ENCODE measurements at regions not wholly inside any gene's neighbourhood (a gene's known extent, or its start where the extent isn't known, plus 50 kb on each side); places are given as distances from the start of the nearest gene placed in this dataset.

DNA sequence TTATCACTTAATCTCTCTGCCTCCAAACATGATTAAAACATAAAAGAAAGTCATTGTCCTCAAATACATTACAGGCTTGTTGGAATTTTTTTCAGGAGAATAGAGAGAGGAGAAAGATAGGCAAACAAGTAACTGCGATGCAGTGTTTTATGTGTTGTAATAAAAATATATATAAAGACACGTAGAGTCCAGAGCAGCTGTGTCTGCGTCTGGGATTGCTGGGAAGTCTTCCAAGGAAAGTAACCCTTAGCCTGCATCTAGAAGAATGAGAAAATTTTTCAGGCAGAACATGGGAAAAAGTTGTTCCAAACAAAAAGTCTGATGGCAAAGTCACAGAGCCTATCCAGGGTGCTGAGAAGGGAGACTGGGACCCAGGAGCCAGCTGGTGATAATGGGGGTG lies 91.8 kb upstream of the ST6GAL2 start:
- DNase-seq (ENCODE audit: low spot score in 2 of 2) (no peak), FAIRE-seq (no peak)

DNA sequence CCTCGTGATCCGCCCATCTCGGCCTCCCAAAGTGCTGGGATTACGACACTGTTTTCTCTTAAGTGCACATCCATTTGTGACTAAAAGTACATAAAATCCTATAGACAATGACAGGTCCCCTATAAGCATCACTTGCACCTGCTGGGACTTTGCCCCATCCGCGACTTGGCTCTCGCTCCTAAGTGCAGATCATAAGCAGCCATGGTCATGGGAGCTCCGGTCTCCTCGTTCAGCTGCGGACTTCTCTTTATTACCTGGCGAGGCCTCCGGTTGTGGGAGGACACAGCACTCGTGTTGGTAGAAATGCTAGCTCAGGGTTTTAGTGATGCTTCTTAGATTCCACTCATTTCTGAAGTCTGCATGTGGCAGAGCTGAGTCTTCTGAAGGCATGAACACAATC lies 92.7 kb upstream of the ST6GAL2 start:
- FAIRE-seq (no peak), DNase-seq (ENCODE audit: low spot score in 2 of 2) (no peak)

DNA sequence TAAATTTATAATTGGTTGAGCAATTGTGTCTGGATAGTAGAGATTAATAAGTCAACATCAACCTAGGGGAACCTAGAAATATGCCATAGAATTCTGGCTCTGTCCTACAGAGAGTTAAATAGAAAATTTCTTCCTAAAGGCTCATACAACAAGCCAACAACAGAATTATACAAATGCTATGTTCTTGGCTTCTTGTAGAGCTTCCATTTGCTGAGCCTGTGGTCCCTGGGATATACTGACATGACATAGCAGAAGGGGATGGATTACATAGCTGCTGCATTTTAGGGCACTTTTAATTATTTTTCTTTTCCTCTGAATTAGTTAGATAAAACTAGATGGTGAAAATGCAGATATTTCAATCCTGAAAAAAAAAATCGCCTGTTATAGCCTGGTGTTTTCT lies 95.5 kb upstream of the ST6GAL2 start:
- FAIRE-seq, result no peak
- no peak for DNase-seq (ENCODE audit: low spot score in 2 of 2)

DNA sequence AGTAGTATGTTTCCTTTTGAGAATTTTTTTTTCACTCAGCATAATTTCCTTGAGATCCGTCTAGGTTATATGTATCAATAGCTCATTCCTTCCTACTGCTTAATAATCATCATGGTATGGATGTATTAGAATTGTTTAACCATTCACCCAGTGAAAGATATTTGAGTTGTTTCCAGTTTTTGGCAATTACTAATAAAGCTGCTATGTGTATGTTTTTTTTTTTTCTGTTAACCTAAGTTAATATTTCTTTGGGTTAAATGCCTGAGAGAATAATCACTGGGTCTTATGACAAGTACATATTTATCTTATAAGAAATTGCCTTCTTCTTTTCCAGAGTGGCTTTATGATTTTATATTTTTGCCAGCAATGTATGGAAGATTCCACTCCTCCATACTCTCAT lies 96.4 kb upstream of the ST6GAL2 start:
- FAIRE-seq (no peak), DNase-seq (ENCODE audit: low spot score in 2 of 2) (no peak)

DNA sequence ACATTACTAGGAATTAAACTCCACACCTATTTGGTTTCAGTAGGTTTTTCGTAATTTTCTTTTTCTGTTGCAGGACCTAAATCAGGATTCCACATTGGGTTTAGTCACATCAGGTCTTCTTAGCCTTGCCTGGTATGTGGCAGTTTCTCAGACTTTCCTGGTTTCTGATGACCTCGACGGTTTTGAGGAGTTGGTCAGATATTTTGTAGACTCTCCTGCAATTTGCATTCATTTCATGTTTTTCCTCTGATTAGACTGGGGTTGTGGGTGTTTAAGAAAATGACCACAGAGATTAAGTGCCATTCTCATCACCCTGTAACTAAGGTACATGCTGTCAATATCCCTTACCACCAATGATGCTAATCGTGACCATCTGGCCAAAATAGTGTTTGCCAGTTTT lies 97.3 kb upstream of the ST6GAL2 start:
- FAIRE-seq, result no peak
- no peak for DNase-seq (ENCODE audit: low spot score in 2 of 2)

DNA sequence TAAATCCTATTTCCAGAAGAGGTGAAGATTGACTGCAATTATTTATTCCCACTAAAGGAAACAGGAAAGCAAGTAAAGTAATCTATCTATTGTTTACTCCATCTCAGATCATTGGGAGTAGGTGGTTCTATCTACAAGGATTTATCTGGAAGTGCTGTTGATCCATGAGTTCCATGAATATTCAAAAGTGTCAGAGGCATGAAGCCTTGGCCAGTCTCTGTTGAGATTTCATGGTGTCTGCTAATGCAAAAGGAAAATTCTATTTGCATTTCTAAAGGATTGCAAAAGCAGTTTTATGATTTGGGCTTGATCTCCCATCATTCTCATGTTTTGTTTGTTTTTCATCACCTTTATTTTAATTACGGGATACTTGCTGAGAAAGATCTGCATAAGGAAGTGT lies 102.4 kb upstream of the ST6GAL2 start:
- no peak for DNase-seq (ENCODE audit: low spot score in 2 of 2)

DNA sequence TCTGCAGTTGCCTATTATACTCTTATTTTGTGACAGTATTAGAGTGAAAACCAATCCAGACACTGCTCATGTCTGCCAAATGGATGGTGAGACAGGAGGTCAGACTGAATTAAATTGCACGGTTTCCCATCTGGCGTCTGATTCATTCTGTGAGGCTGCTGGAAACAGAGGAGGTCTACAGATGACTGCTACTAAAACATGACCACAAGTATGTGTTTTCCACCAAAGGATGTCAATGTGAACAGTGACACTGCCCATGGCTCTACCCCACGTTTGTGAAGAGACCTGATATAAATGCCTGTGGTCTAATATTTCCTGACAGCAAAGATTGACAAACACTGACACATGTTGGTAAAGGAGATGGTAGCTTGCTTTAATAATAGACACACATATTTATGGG lies 104.3 kb upstream of the ST6GAL2 start:
- no peak for FAIRE-seq

More for the DNA sequence above, 102.4 kb upstream of the ST6GAL2 start:
- FAIRE-seq, result no peak

DNA sequence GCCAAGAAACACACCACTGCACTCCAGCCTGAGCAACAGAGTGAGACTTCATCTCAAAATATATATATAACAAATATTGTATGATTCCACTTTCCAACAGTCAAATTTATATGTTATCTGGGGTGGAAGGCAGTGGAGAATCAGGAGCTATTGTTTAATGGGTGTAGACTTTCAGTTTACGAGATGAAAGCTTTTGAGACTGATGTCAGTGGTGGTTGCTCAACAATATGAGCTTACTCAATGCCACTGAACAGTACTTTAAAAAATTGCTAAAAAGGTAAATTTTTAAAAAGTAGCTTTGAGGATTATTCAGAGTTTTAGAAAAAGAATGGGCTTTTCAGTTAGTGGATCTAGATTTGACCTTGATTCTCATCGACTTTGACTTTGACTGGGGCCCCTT lies 105.9 kb upstream of the ST6GAL2 start:
- FAIRE-seq (no peak), DNase-seq (ENCODE audit: low spot score in 2 of 2) (no peak)

More for the DNA sequence above, 104.3 kb upstream of the ST6GAL2 start:
- no peak for DNase-seq (ENCODE audit: low spot score in 2 of 2)

DNA sequence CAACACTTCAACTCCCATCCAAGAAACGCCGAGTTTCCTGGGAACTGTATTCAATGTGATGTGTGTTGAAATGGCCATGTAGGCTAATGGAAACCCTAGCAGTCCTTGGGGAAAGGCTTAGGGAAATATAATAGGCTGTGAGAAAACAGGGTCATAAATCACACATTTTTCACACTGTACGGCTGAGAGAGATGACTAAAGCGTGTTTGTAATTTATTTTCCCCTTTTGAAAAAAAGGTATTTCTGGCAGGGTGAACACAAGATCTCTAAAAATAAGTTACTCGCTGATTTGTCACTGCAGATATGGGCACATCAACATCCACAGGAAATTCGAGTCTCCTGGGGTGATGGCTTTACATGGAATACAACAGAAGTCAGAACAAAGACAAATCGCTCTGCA lies 109.6 kb upstream of the ST6GAL2 start:
- FAIRE-seq (no peak), DNase-seq (ENCODE audit: low spot score in 2 of 2) (no peak)

DNA sequence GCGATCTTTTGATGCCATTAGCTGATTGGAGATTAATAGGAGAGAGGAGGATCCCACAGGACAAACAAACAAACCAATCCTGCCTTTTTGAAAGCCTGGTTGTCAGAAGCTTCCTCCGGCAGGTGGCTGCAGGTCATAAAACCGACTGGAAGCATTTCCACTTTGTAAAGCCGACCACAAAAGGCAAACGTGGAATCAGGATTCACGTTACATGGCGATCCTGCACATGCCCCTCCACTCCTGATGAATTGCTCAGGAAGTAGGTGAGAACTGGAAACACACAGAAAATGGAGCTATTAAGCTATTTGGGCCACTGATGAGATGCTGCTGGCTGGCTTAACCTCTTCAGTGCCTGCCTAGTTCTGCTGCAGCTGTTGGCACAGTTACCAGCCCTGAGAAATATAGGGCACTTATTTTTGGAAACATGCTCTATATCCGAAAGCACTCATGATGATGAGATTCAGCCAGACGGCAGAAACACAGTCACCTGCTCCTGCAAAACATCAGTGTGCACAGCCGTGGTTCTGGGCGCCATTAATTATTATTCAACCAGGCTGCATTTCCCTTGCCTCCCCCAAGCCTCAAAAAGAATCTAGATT lies 110.3 kb upstream of the ST6GAL2 start:
- FAIRE-seq, result no peak
- no peak for DNase-seq (ENCODE audit: low spot score in 2 of 2)

DNA sequence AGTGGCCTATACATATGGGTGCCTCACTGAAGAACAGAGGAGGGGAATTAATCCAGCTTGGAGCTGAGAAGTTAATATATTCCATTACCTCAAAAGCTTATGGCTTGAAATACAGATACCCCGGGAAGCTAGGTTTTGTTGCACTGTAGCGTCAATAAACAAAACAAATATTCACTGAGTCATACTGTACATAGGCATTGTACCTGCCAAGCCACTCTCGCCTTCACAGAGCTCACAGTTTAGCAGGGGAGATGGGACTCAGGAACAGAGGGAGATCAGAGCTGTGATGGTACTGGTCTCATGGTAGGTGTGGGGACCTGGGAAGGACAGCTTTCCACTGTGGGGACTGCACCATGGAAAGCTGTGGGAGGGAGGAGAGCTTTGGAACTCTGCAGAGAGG lies 111.2 kb upstream of the ST6GAL2 start:
- DNase-seq (ENCODE audit: low spot score in 2 of 2), result no peak
- no peak for FAIRE-seq

DNA sequence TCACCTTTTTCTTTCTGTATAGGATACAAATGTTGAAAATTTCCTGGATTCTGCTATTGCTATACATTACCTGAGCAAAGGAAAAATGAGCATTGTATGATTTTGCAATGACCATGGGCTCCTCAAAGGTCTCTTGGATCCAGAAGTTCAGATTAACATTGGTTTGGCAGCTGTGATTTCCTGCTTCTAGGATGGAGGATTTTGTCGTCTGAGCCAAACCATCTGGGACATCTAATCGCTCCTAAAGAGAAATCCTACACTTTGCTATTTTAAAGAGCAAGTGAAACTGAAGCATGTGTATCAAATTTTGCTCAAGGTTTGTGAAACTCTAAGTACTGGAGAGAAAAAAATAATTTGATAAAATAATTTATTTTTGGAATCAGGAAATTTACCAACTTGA lies 115.1 kb upstream of the ST6GAL2 start:
- DNase-seq (ENCODE audit: low spot score in 2 of 2) (no peak), FAIRE-seq (no peak)

DNA sequence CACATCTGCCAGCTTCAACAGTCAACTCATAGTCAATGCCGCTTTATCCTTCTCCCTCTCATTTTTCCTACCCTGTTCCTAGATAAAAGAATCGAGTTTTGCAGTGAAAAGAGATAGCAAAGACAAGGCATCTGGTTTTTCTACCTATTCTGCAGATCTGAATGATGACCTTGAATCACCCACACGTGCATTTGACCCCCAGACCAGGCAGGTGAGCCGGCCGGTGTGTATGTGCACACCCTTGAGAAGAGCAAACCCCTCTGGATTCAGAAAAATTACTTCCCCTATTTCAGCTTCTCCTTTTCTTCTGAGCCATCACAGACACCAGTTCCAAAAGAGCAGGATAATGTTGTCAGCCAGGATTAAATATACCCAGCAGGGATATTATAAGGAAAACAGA lies 115.6 kb upstream of the ST6GAL2 start:
- DNase-seq (ENCODE audit: low spot score in 2 of 2), result no peak
- no peak for FAIRE-seq

DNA sequence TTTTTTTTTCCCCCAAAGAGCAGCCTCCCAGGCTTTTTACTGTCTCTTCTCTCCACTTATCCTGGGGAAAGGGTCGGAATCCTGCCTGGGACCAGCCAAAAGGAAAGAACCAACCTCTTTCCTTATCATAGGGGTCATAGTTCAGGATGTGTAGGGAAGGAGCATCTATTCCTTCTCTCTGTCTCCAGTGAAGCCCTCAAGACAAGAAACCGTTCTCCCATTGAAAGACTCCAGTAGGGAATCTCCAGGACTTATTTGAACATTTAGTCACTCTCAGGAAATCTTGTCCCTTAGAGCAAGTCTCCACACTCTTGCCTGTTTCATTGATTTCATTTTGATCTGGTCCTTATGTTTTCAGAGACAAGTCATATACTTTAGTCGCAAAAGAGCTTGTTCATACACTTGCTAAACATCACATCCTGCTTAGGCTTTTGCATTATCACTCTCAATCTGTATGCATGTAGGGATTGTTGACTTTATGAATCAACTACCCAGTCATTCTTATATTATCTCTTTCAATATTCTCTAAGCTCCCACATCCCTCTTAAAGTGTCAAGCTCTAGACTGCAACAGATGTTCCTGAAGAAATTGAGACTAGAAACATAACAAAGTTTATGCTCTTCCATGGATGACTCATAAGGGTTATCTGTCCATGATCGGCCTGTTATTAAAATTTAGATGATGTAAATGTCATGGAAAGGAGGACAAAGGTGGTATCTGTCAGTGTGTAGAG lies 116.2 kb upstream of the ST6GAL2 start:
- FAIRE-seq, result no peak

DNA sequence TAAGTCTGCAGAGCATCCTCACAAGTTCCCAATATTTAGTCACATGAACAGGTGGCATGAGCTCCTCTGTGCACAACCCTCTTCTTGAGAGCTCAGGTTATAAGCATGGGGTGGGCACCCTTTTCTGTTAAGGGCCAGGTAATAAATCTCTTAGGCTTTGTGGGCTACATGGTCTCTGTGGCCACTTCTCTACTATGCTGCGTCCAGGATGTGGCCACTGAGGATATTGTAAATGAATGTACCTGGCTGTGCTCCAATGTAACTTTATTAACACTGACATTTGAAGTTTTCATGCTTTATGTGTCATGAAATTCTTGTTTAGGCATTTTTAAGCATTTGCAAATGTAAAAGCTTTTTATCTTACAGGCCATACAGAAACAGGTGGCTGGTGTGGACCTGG lies 116.8 kb upstream of the ST6GAL2 start:
- DNase-seq (ENCODE audit: low spot score in 2 of 2) (no peak), FAIRE-seq (no peak)

More for the DNA sequence above, 116.2 kb upstream of the ST6GAL2 start:
- DNase-seq (ENCODE audit: low spot score in 2 of 2), result no peak

DNA sequence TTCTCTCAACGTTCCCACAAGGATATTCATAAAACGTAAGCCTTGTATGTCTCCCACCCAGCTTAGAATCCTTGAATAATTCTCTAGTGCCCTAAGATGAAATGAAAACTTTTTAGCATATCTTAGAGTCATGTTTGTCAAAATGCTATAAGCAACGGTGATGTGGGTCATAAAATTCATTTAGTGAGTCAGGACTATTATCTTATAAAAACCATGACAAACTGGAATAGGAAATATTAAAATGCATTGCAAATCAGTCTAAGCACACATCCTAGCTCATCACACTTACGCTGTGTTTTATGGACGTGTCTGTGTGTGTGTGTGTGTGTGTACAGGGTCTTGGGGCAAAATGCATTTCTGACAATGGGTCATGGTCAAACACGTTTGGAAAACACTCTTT lies 119.9 kb upstream of the ST6GAL2 start:
- DNase-seq (ENCODE audit: low spot score in 2 of 2) (no peak), FAIRE-seq (no peak)

DNA sequence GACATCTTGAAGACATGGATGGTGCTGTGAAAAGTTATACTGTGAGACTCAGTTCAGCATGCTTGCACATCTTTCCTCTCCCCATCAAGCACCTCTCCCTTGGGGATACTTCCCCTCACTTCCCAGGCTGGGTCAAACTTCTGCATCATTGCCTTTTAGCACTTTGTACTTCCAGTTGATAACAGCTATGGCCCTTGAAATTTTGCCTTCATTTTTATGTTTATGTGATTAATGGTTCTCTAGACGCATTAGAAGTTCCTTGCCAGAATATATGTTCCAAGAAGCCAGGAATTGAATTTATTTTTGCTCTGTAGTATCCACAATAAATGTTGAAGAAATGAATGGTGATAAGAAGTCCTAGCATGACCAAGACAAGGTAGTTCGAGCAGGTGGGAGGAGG lies 120.9 kb upstream of the ST6GAL2 start:
- no peak for DNase-seq (ENCODE audit: low spot score in 2 of 2)
- FAIRE-seq, result no peak

DNA sequence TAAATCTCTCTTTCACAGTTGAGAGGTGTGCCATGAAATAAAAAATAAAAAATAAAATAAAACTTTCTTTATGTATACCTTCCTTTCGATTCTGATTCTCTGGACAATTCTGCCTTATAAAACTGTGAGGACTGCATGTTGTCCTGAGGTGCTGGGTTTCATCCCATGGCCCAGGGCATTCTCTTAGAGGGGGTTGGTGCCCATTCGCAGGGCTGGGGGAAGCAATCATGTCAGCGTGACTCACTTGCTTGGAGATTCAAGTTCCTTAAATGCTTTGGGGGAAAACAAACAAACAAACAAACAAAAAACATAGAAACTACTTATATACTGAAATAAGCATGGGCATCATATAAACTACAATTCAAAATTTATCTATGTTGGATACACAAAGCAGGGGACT lies 122.0 kb upstream of the ST6GAL2 start:
- FAIRE-seq (no peak), DNase-seq (ENCODE audit: low spot score in 2 of 2) (no peak)

DNA sequence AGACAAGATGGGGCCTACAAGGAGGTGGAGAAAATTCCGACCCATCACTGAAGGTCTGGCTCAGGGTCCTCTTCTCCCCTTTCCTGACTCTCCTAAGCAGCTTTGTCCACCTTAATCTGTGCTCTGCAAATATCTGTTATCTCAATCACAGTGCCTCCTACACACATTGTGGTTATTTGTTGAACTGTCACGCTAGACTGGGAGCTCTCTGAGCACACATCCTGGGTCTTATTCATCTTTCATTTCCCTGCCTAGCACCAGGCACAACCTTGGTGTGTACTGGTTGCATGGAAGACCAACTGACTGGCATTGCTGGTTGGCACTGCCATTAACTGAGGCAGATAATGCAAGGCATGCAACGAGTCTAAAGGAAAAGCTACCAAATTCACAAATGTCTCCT lies 122.9 kb upstream of the ST6GAL2 start:
- FAIRE-seq (no peak), DNase-seq (ENCODE audit: low spot score in 2 of 2) (no peak)

DNA sequence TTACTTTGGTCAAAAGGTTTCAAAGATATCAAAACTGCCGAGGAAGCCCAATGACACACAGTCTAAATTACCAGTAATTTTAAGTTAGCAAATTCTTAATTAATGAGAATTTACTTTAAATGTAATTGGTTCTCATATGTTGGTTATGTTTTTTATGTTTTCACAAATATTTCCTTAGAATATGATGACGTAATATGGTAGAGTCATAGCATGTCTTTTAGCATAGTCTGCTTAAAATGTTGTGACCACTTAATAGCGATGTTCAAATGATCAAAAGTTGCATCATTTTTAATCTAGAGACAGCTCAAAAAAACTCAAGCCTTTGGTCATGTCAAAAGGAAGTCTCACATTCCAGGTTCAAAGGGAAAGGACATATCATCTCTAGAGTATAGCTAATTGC lies 123.3 kb upstream of the ST6GAL2 start:
- no peak for FAIRE-seq
- DNase-seq (ENCODE audit: low spot score in 2 of 2), result no peak

DNA sequence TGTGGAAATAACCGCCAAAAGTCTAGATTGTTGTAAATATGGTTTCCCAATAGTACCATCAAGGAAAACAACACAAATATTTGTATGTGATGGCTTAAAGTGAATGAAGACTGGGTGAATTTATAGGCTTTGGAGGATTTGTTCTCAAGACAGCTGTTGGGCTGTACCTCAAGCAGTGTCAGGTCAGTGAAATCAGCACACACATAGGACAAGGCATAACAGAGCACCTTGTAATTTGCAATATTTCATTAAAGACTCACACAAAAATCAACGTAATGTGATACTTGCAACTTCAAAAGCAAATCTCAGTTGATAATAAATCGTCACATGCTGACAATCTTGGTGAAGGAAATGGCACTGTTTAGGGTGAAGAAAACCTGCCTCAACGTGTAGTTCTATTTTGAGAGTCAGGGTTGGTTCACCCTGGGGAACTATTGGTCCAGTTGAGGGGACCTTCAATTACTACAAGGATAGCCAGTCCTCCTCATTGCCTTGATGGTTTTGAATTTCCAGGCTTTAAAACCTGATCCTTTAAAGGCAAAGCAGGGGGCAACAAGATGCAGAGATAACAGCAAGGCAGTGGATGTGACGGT lies 126.8 kb upstream of the ST6GAL2 start:
- FAIRE-seq (no peak), DNase-seq (ENCODE audit: low spot score in 2 of 2) (no peak)

DNA sequence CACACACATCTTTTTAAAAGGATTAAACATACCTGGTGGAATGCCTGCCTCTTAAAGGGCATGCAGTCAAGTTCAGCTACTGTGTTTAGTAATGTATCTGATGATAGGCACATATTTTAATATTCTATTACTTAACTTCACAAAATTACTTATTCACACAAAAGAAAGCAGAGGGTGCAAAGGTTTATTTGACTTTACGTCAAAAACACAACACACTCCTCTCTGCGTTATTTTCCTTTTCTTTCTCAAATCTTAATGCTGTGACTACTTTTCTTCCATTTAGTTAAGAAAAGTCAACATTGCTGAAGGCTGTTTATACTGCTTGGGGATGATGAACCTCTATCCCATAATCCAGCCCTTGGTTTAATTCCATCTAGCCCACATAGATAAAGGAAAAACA lies 127.9 kb upstream of the ST6GAL2 start:
- FAIRE-seq (no peak), DNase-seq (ENCODE audit: low spot score in 2 of 2) (no peak)
